HG03095 (cell line): ENCODE measurements at regions not wholly inside any gene's neighbourhood (a gene's known extent, or its start where the extent isn't known, plus 50 kb on each side); places are given as distances from the start of the nearest gene placed in this dataset.

Experiments used
- ATAC-seq: cut with Tn5 transposase; IDR thresholded peaks from one replicate; pipeline ENCODE4 v1.9.1; 2021; ENCODE audit warnings: moderate library complexity; ENCODE audit not compliant: unreplicated experiment

DNA sequence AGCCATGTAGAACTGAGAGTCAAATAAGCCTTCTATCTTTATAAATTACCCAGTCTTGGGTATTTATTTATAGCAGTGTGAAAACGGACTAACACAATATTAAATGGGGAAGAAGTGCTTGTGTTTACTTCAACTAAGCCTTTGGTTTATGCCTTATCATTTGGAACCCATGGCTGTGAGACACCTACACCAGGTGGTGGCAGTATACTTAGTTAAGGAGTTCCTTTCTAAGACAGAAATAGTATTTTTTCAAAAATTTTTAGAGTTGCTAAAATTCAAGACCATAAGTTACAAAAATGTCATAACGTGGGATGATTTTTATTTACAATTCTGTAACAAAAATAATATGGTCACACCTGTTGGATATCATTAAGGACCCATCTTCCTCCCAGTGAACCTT, 354.5 kb upstream of the SOX14 start:
- no peak for ATAC-seq

DNA sequence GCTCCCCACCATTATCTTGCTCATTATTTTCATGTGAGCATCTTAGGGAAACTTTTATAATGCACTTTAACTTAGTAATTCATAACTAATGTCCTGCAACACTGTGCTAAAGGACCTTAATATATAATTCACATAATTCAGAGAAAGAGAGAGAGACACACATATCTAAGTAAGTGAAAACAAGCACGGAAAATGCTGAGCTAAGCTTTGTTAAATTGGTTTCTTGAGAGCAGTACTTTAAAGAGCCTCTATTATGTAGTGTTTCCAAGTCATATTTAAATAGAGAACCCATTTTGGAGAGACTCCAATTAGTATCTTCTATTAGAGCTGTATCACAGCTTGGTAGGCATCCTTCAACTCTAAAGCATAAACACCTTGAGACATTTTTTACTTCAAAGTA, 354.1 kb upstream of the SOX14 start:
- ATAC-seq = no peak

DNA sequence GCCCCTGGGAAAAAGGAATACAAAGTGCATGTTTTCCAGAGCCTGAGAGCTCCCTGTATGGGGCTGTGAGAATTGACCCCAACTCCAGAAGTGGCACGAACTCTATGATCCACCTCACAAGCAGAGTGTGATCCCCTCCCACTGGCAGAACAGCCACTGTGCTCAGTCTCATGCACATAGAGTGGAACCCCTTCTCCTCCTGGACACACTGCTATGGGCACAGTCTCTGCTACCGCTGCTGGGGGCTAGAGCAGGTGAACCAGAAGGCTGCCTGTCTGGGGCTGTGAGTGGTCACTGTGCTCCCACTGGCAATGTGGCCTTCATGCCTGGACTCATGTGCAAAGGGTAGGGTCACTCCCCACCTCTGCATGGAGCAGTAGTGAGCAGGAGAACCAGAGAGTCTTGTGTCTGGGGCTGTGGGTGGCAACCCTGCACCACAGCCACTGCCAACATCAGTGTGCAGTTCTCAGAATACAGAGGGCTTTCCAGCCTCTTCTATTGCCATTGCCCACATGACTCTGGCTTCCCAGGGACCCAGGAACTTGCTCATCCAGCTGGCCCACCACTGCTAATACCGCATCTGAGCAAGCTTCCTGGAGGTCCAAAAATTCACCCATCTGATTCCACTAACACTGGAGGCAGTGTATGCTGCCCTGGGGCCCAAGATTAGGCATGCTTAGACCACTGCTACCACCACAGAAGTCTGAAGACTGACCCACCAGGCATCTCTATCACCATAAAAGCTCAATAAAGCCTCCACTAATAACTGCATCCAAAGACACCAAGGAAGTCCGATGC, 343.7 kb upstream of the SOX14 start:
- ATAC-seq = no peak

DNA sequence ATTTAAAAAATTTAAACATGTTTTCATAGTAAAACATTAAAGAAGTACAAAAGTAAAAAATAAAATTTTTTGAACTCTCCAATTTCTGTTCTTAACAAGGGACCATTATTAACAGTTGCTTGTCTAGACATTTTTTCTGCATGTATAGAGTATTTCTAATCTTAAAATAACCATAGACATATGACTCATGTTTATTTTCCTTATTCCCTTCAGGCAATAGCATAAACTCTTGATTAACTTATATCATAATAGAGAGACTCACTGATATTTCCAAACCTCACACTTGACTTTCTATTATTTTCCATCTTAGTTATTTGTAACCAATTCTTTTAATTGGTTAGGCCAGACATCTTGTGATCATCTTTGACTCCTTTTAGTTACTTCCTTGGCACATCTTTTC, 325.6 kb upstream of the SOX14 start:
- ATAC-seq = no peak

DNA sequence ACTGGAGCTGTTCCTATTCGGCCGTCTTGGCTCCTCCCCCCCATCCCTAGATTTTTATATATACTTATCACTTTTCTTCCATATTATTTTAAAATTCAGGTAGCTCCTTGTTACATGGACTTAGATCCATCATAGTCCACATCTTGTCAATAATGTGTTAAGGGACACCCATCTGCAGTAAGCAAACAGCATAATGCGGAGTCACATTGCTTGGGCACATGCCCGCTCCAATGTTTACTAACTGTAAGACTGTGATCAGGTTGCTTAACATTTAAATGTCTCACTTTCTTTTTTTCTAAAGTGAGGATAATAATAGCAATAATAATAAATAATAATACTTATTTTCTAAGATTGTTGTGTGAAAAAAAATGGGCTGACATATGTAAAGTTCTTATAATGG, 303.2 kb upstream of the SOX14 start:
- no peak for ATAC-seq

DNA sequence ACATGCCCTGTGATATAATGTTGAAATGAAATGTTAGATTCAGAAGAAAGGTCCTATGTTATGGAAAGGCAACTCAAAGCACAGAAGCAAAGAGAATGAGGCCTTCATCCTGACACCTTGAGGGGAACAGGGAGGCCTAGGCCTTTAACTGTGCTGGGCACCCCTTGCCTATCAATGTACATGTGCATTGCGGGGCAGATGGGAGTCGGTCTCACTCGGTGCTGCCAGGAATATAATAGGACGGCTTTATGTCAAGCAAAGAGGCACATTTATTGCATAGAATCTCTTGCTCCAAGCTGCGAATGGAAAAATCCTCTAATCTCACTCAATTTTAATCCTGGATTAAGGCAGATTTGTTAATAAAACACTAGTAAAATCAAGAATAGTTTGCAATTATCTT, 301.0 kb upstream of the SOX14 start:
- ATAC-seq = no peak

DNA sequence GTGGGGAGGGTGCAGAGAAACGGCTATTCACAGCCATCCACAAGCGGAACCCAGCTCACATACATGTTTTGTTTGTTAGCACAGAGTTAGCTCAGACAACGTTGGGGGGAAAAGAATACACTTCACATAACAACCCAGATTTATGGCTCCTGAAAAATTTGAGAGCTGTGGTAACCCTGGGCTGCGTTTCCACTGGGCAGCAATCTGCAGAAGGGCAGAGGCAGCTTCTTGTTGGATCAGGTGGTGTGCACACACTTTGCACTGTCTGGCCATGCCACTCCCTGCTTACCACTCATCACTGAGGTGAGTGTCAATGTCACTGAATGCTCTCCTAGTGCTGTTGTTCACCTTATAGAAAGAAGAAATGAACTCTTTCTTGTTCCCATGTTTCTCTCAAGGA, 299.8 kb upstream of the SOX14 start:
- ATAC-seq = no peak

DNA sequence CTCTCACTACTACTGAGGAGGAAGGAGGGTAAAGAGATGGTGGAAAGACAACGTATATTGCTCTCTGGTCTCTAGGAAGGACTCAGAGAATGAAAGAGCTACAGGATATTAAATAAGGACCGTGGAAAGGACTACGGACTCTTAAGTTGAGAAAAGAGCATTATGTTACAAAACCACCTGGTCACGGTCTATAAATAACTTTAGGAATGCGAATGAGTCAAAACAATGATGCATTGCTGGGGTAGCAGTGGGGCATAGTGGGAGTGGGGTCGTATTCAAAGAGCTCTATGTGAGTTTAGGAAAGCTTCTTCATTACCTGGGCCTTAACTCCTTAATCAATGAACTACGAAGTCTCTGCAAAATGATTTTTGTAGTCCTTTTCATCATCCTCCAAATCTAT, 295.7 kb upstream of the SOX14 start:
- no peak for ATAC-seq

DNA sequence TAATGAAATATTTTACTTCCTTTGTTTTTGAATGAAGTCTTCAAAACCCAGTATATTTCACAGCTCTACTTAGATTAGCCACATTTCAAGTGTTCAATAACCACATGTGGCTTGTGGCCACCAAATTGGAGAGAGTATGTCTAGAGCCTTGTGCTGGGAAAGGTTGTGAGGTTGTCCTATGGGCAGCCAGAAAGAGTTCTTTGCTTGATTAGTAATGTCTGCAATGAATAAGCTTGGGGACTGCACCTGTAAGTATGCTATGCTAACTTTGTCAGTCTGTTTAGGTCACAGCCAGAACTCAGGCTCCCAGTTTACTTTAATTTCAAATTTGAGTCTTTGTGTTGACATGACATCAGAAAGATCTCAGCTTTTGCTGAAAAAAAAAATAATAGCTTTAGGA, 294.9 kb upstream of the SOX14 start:
- ATAC-seq = no peak

DNA sequence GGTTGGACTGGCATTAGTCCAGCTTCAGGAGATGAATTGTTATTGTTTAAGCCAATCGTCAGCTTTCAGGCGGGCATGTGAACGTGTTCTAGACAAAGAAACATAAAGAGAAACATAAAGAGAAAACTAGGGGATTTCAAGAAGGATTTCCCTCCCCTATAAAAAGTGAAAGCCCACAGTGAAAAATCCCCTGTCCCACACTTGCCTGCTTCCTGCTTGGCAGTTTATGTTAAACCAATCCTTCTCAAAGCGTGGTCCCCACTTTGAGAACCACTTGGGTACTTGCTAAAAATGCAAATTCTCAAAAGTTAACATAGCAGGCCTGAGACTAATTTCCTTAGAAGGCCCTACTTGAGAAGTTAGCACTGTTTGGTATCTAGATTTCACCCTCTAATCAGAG, 293.0 kb upstream of the SOX14 start:
- ATAC-seq = no peak

DNA sequence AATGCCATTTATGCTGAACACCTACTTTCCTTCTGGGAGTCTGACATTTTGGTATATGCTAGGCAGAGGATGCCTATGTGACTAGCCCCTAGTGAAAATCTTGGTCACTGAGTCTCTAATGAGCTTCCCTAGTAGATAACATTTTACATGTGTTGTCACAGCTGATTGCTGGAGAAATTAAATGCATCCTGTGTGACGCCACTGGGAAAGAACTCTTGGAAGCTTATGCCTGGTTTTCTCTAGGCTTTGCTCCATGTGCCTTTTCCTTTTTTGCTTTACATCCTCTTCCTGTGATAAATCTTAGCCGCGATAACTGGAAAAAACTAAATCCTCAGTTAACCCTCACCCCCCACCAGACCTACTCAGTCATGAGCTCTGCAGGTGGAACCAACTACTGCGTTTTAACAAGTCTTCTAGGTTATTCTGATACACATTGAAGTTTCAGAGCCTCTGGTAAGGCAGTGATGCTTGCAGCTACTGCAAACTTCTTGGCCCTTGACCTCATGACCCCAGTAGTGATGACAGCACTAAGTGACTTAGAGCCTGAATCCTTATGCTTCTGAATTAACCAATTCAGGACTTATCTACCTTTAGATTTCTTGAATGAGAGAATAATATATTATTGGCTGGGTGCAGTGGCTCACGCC, 292.4 kb upstream of the SOX14 start:
- ATAC-seq = no peak

DNA sequence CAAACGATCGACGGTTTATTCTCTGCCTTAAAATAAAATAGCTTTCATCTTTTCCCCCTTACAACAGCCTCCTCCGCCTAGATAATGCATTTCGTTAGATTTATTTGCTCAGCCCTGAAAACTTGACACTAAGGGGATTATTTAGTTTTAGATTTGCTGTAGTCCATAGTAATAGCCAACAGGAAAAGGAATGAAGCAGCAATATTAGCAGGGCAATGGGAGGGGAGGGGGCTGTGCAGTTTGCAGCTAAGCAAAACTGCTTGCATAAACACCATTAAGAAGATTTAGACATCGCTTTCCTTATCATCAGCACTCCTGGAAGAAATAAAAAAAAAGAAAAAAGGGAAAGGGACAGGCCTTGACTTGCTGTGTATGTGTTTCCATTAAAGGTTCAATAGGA, 286.5 kb upstream of the SOX14 start:
- no peak for ATAC-seq

DNA sequence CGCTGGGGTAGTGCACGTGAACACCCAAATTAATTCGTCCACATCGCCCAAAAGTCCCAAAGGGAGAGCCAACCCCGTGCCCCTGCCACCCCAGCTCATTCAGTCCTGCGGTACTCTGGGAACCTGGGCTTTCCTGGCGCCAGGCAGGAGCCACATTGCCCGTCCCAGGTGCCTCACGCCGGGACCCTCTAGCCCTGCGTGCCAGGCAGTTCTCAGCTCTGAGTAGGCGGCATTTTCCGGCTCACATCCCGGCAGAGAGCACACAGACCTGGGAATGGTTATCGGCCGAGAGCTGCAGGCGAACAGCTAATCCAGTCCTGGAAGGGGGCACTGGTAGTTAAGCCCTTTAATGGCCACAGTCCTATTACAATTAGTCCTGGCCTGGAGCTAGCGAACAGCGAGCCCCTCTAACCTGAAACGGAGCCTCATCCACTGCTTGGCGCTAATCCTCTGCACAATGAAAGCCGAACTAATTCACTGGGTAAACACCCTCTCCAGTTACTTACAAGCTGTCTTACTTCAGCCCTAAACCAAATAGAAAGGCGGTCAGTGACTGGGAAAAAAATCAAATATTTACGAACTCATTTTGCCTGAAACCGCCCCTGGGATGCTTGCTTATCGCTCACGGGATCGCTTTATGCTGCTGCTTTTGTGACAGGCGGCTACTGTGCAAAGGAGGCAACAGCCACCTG, 254.6 kb upstream of the SOX14 start:
- ATAC-seq = no peak

DNA sequence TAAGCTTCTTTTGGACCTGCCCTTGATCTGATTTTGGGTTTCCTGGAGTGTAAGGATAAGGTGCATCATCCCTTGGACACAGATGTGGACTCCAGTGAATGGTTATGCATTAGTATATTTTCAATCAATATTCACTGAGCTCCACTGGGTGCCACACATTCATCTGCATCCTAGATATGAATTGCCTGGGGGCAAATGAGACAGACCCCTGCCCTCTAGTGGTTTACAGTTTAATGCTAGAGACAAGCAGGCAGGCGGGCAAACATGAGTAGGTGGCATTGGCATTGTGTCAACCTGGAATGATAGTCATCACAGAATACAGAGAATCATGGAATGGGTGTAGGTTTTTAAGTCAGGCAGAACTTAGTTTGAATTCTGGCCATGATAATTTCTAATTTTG, 252.5 kb upstream of the SOX14 start:
- no peak for ATAC-seq

DNA sequence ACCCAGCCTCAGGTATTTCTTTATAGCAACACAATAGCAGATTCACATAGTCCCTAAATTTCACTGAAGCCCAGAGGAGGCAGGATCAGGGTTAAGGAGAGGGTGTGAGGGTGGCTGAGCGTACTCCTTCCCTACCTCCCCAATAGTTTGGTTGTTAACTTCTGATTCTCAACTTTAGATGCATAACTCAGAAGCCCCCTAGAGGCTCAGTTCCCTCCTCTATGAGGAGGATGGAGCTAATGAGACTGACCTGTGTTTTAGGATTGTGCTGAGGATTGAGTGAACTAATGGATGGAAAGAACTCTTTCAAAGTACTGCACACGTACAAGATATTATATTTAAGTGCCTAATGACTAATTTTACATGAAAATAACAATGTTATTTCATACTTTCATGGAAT, 249.3 kb upstream of the SOX14 start:
- ATAC-seq = no peak

DNA sequence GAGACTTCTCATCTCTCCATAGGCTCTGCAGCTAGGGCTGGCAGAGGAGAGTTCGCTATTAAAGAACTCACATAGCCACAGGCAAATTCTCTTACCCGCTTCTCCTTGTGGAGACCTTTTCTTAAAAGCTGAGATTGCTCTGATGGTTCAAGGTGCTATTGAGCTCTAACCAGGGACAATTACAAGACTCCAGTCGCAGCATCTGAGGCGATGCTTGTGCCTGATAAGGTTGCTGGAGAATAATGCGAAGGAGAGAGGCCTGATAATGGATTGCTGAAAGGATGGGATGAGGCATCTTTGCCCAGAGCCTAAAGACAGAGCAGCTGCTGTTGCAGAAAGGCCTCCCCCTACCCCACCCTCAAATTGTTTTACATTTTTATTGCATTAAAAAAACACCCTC, 244.5 kb upstream of the SOX14 start:
- no peak for ATAC-seq

DNA sequence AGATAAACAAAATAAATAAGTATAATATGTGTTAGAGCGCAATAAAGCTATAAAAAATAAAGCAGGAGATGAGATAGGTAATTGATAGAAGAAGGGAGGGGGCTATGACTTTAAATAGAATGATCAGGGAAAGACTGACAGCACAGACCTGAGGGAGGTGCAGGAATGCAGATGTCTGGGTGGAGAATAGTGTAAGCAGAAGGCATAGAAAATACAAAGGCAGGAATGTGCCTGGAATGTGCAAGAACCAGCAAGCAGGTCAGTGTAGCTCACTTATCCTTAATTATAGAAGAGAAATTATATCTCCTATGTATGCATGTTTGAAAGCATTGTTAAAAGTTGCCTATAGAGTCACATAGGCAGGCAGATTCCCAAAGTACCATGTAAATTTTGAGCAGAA, 239.4 kb upstream of the SOX14 start:
- ATAC-seq = no peak

DNA sequence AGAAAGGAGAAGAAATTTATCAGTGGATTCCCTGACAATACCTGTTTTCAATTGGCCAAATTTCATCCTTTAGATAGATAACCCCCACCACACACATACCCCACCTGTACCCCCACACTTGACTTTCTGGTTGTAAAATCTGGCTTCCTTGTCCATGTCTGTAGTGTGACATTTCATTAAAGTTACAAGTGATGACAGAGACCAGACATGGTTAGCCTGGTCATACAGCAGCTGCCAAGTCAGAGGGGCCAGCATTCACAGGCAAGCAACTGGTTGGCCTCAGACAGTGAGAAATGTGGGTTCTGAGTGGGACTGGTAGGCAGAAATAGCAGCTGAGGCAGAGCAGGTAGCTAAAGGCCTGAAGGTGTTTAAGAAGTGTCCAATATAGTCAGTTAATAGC, 238.6 kb upstream of the SOX14 start:
- ATAC-seq = no peak

DNA sequence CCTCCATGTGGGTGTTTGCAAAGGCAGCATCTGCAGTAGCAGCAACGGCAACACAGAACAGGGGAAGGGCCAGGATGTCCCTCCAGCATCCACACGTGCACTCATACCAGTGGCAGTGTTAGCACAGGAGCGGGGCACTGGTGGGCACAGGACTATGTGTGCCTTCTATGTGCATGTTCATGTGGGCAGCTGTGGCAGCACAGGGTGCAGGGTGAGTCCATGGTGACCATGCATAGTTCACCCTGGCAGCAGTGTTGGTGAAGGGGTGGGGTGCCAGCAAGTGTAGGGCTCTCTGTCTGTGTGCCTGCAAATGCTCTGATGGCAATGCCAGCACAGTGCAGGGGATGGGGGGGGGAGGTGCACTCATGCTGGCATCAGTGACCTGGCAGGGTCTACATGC, 222.1 kb upstream of the SOX14 start:
- ATAC-seq = no peak

DNA sequence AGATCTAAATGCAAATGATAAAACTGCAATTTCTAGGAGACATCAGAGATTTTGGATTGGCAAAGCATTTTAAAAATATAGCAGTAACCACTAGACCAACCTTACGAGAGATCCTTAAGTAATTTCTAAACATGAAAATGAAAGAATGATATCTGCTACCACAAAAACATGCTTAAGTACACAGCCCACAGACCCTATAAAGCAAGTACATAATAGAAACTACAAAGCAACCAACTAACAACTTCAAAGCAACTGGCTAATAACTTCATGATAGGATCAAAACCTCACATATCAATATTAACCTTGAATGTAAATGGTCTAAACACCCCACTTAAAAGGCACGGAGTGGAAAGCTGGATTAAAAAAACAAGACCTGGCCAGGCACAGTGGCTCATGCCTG, 209.9 kb upstream of the SOX14 start:
- ATAC-seq = no peak

DNA sequence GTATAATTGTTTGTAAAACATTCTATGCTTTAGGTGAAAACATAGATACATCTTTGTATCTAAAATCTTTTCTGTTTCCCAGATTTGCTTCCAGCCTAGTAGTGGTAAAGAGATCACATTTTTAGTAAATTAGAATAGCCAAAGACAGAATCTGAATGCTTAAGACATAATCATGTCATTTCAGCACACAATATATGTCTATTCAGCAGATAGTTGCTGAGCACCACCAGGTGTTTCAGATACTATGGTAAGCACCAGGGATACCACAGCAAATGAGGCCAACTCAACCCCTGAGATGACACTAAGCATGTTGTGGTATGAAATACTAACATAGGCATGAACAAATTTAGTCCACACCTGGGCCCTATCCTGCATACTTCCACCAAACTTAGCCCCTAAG, 195.2 kb upstream of the SOX14 start:
- ATAC-seq = no peak

DNA sequence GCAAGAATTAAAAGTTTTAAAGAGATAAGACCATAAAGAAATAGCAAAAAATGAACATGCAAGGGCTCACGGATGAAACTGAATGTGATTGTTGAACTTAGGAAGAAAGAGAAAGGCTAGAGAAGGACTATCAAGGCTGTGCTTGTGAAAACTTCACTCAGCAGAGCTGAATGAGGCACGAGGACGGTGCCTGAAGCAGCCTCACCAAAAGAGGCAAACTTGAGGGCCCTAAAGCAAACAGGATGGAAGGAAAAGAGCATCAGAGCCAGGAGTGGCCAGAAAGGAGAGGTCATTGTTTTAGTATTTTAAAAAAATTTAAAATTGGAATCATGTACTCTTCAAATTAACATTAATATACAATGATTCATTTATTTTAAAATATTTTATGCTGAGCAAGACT, 191.2 kb upstream of the SOX14 start:
- ATAC-seq = no peak
